Coronary artery (tissue), 2 donors: ENCODE measurements at regions not wholly inside any gene's neighbourhood (a gene's known extent, or its start where the extent isn't known, plus 50 kb on each side); places are given as distances from the start of the nearest gene placed in this dataset.

Experiments used
- DNase-seq: peaks from one replicate; pipeline ENCODE4 v3.0.0-alpha.2; 2017; ENCODE audit warnings: low spot score
- H3K27ac ChIP-seq, 2 donors: fragments of 200-600 bp; sonication (generic); one replicate each; pipeline ENCODE4 v1.5.1; 2016 to 2019
- H3K4me3 ChIP-seq: fragments of 200-600 bp; sonication (generic); 2 replicates; pipeline ENCODE4 v1.5.1; 2016; ENCODE audit warnings: mild to moderate bottlenecking, moderate library complexity
- CTCF ChIP-seq: fragments of 200-600 bp; sonication (generic); IDR thresholded peaks from one replicate; pipeline ENCODE4 v1.5.1; 2019; ENCODE audit warnings: antibody characterized with exemption

DNA sequence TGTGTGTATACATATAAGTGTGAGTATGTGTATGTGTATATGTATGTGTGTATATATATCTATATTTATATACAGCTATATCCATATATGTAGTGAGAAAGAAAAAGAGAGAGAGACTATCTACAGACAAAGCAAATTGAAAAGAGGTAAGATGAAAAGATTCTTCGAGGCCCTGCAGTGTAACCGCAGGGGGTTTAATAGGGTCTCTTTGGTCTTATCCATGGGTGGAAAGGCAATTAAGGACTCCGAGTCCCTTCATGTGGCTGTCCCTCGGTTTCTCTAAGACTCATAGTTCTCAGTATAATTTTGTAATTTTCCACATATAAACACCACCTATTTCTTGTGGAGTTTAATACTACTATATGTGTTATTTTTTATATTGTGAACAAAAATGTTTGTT lies 50.6 kb upstream of the JAZF1 start:
- TF ChIP-seq CTCF, result no peak
- Histone ChIP-seq H3K27ac (no peak overlapping the region), H3K4me3 (no peak overlapping the region)
- no peak for DNase-seq

- DNase-seq, result no peak
- Histone ChIP-seq H3K27ac (no peak overlapping the region), H3K4me3 (no peak overlapping the region)
Measured at GRCh38 chr7:28236560-28236959, 56.0 kb upstream of the JAZF1 start.

DNA sequence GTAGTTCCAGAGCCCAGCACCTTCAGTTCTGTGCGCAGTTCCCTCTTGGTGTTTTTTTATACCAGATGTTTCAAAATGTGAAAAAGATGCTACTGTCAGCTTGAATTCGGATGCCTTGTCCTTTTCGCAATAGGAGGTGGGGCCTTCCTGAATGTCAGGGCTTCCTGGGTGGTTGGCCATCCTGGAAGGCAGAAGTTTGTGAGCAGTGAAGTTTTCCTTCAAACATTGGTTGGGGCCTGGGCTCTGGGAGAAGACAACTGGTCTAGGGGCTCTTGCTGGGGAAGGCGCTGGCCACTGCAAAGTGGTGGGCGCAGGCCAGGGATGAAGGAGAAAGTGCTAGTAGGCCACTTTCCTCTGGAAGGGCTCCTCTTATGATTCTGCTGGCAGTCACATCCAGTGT lies 56.8 kb upstream of the JAZF1 start:
- DNase-seq, result no peak
- H3K27ac ChIP-seq, result no peak overlapping the region
- no peak overlapping the region for H3K4me3 ChIP-seq
- no peak for TF ChIP-seq CTCF

More at GRCh38 chr7:28236560-28236959, 56.0 kb upstream of the JAZF1 start:
- no peak for TF ChIP-seq CTCF

- H3K4me3 ChIP-seq, result no peak overlapping the region
- TF ChIP-seq CTCF, result no peak
- DNase-seq, result no peak
Measured at GRCh38 chr7:28239823-28240204, 59.2 kb upstream of the JAZF1 start.

GRCh38 chr7:28240481-28240880 lies 59.9 kb upstream of the JAZF1 start:
- Histone ChIP-seq H3K27ac (no peak overlapping the region), H3K4me3 (no peak overlapping the region)
- no peak for TF ChIP-seq CTCF
- no peak for DNase-seq

More at GRCh38 chr7:28239823-28240204, 59.2 kb upstream of the JAZF1 start:
- H3K27ac ChIP-seq, result no peak overlapping the region

- no peak for DNase-seq
Measured at GRCh38 chr7:28243861-28244260, 63.3 kb upstream of the JAZF1 start.

More at GRCh38 chr7:28243861-28244260, 63.3 kb upstream of the JAZF1 start:
- Histone ChIP-seq H3K27ac (no peak overlapping the region), H3K4me3 (no peak overlapping the region)
- no peak for TF ChIP-seq CTCF
